Activated naive CD8-positive, alpha-beta T cell treated with anti-CD3 and anti-CD28 coated beads, Interleukin-2, amount 50 U/mL, for 24 hours (primary cell): ENCODE measurements at regions not wholly inside any gene's neighbourhood (a gene's known extent, or its start where the extent isn't known, plus 50 kb on each side); places are given as distances from the start of the nearest gene placed in this dataset.
A peak's percentile ranks its signal among the peaks of the same experiment; 100 is the strongest.

Experiments used
- ATAC-seq: fragments of 150-1000 bp; cut with Tn5 transposase; one replicate; pipeline ENCODE4 v1.10.0; 2021
- DNase-seq: peaks from one replicate; pipeline ENCODE4 v3.0.0; 2021
- H3K27ac Mint-ChIP-seq: one replicate; pipeline ENCODE4 v1.8.0; 2021; ENCODE audit warnings: mild to moderate bottlenecking, mixed read lengths
- H3K27me3 Mint-ChIP-seq: one replicate; pipeline ENCODE4 v1.8.0; 2021; ENCODE audit warnings: mixed read lengths
- H3K36me3 Mint-ChIP-seq: one replicate; pipeline ENCODE4 v1.8.0; 2021; ENCODE audit warnings: low read depth, mixed read lengths
- H3K4me1 Mint-ChIP-seq: one replicate; pipeline ENCODE4 v1.8.0; 2021; ENCODE audit warnings: mixed read lengths
- H3K4me3 Mint-ChIP-seq: one replicate; pipeline ENCODE4 v1.8.0; 2021; ENCODE audit warnings: mild to moderate bottlenecking, moderate library complexity, mixed read lengths
- H3K9me3 Mint-ChIP-seq: one replicate; pipeline ENCODE4 v1.8.0; 2021; ENCODE audit warnings: mixed read lengths

- Mint-ChIP-seq H3K4me1 (peaks cover 33% of the 10 kb centered on the region), H3K27me3 (no peaks in the 10 kb centered on the region), H3K36me3 (no peaks in the 10 kb centered on the region), H3K9me3 (no peaks in the 10 kb centered on the region), H3K4me3 (no peak overlapping the region), H3K27ac (no peak overlapping the region)
- DNase-seq (no peak), ATAC-seq (no peak)
Observed at GRCh38 chr6:167049275-167049674, 50.1 kb downstream of the CEP43 start.

GRCh38 chr6:167050903-167051302, 51.7 kb downstream of the CEP43 start:
- Mint-ChIP-seq H3K4me1 (peaks cover 41% of the 10 kb centered on the region), H3K27ac (no peak overlapping the region), H3K4me3 (no peak overlapping the region), H3K36me3 (no peaks in the 10 kb centered on the region), H3K27me3 (no peaks in the 10 kb centered on the region), H3K9me3 (no peaks in the 10 kb centered on the region)
- no peak for DNase-seq
- ATAC-seq, result no peak

DNA sequence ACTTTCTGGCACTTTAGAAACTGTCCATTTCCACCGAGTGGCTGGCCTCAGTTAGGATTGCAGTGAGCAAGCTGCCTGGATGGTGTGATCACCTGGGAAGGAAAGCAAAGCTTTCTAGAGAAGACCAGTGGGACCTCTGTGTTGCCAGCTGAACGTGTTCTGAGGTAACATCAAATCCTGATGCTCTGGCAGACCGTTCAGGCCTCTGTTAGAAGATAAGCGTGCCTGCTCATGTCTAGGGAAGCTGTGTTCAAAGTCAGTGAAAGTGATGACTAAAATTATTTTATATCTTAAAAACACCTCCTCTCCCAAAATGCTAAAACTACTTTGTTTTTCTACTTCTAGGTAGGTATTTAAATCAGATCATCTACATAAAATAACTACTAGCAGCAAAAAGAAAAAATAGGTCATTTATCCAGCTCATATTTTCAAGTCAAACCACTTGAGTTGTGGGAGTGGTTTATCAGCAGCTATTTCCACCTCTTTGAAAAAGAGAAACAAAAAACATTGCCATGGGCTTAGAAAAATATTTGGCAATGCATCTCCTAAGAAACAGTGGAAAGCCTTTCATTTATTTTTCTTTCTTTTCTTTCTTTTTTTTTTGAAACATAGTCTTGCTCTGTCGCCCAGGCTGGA, 54.8 kb downstream of the CEP43 start:
- Mint-ChIP-seq H3K4me3 (no peak overlapping the region), H3K9me3 (no peaks in the 10 kb centered on the region), H3K36me3 (no peaks in the 10 kb centered on the region), H3K27ac (no peak overlapping the region), H3K4me1 (peaks cover 33% of the 10 kb centered on the region), H3K27me3 (no peaks in the 10 kb centered on the region)
- no peak for DNase-seq
- no peak for ATAC-seq

DNA sequence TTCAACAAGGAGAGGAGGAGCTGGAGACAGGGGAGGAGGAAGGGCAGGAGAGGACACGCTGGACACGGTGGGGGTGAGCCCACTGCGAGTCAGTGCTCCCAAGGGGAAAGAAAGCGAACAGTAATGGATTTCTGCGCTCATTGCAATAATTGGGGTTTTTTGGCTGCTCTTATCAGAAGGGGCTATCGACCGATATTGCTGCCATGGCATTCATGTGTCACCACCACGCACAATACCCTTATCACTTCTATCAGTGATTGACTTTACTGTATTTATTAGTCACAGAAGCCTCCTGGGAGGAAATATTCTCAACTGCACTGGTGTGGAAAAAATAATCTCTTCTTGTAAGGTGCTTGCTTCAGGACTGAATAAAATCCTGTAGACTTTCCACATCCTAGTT, 55.8 kb downstream of the CEP43 start:
- no peaks in the 10 kb centered on the region for H3K27me3 Mint-ChIP-seq
- H3K36me3 Mint-ChIP-seq, result no peaks in the 10 kb centered on the region
- peaks cover 26% of the 10 kb centered on the region for H3K4me1 Mint-ChIP-seq
- DNase-seq, result no peak
- no peak for ATAC-seq
- no peaks in the 10 kb centered on the region for H3K9me3 Mint-ChIP-seq
- H3K27ac Mint-ChIP-seq, result no peak overlapping the region
- no peak overlapping the region for H3K4me3 Mint-ChIP-seq

DNA sequence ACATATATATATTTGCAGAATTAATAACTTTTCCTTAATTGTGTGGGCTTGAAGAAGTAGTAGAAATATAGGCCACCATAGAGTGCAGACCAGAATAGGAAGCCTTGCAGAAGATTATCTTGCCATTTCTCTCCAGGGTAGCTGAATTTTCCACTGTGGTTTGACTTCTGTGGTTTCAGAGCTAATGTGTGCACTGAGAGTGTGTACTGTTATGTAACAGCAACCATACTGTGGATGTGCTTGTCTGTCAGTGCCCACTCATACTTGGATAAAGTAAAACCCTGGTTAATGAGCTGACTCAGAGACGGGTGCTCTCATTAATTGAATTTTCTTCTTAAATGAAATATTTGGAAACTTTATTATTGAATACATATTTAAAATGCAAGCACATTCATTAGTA, 57.2 kb downstream of the CEP43 start:
- no peaks in the 10 kb centered on the region for H3K9me3 Mint-ChIP-seq
- H3K27ac Mint-ChIP-seq, result peak overlapping the region; percentile 90
- peaks cover 23% of the 10 kb centered on the region for H3K4me1 Mint-ChIP-seq
- H3K36me3 Mint-ChIP-seq, result no peaks in the 10 kb centered on the region
- peak; percentile 99 for ATAC-seq
- peaks cover 6% of the 10 kb centered on the region for H3K27me3 Mint-ChIP-seq
- DNase-seq, result no peak
- H3K4me3 Mint-ChIP-seq, result peak overlapping the region; percentile 44

GRCh38 chr6:167058261-167058660, 59.1 kb downstream of the CEP43 start:
- H3K4me3 Mint-ChIP-seq, result no peak overlapping the region
- DNase-seq, result no peak
- H3K27ac Mint-ChIP-seq, result no peak overlapping the region
- H3K36me3 Mint-ChIP-seq, result no peaks in the 10 kb centered on the region
- peaks cover 8% of the 10 kb centered on the region for H3K27me3 Mint-ChIP-seq
- no peak for ATAC-seq
- H3K9me3 Mint-ChIP-seq, result no peaks in the 10 kb centered on the region
- peaks cover 23% of the 10 kb centered on the region for H3K4me1 Mint-ChIP-seq
